ENCODE measurements at regions not wholly inside any gene's neighbourhood (a gene's known extent, or its start where the extent isn't known, plus 50 kb on each side); places are given as distances from the start of the nearest gene placed in this dataset.

DNA sequence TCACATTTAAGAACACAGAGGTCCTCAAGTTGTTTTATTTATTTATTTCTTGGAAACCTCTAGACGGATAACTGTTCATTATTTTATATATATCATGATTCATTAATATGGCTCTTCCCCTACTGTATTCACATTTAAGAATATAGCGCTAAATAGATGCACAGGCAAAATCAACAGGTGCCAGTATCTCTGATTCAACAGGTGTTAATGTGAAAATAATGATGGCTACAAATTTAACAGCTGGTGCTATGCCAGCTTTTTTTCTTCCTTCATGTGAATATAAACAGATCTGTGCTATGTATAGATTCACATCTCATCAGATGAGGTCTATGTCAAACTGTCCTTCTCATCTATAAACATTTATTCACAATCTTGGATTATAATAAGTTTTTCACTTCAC, 218.5 kb upstream of the NR2F2 start:
- TF ChIP-seq ZNF274 (IDR thresholded peaks at IDR 0.05; ENCODE audit: low read depth, low read length), result no peak
- TF ChIP-seq SUZ12 (IDR thresholded peaks at IDR 0.05; ENCODE audit: extremely low read depth, insufficient read depth, insufficient read length), result no peak
- no peak for TF ChIP-seq YY1 (IDR thresholded peaks at IDR 0.05; ENCODE audit: insufficient read depth, insufficient read length)
